GM12891 (cell line): ENCODE measurements at regions not wholly inside any gene's neighbourhood (a gene's known extent, or its start where the extent isn't known, plus 50 kb on each side); places are given as distances from the start of the nearest gene placed in this dataset.

Experiments
- PAX5 ChIP-seq: IDR thresholded peaks from 2 replicates; pipeline ENCODE4 v1.6.1; 2011; ENCODE audit warnings: low read length, moderate library complexity, mild to moderate bottlenecking; ENCODE audit not compliant: insufficient read depth, severe bottlenecking
- POLR2A ChIP-seq: IDR thresholded peaks from 2 replicates; pipeline ENCODE4 v1.6.1; 2011; ENCODE audit warnings: low read depth, low read length, control low read depth
- POLR2AphosphoS5 ChIP-seq: IDR thresholded peaks from 2 replicates; pipeline ENCODE4 v1.6.1; 2011; ENCODE audit warnings: low read depth, low read length, control low read depth
- SPI1 ChIP-seq: IDR thresholded peaks from 2 replicates; pipeline ENCODE4 v1.6.1; 2011; ENCODE audit warnings: low read depth, low read length, control low read depth
- TAF1 ChIP-seq: IDR thresholded peaks from 2 replicates; pipeline ENCODE4 v1.6.1; 2011; ENCODE audit warnings: low read depth, low read length, control low read depth

DNA sequence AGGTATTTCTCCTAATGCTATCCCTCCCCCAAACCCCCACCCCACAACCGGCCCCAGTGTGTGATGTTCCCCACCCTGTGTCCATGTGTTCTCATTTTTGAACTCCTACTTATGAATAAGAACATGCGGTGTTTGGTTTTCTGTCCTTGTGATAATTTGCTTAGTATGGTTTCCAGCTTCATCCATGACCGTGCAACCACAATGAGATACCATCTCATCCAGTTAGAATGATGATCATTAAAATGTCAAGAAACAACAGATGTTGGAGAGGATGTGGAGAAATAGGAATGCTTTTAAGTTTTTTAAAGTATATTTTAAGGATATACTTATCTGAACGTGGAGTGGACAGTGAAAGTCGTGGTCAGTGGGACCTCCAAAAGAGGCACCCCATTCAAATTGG, 745.0 kb upstream of the AMELY start:
- TF ChIP-seq POLR2A (no peak), POLR2AphosphoS5 (no peak), TAF1 (no peak), SPI1 (no peak), PAX5 (no peak)
